Left ventricle myocardium superior (tissue), 1 donor: ENCODE measurements at regions not wholly inside any gene's neighbourhood (a gene's known extent, or its start where the extent isn't known, plus 50 kb on each side); places are given as distances from the start of the nearest gene placed in this dataset.

Source experiments
- ATAC-seq: fragments of 200-7000 bp; cut with Tn5 transposase; one replicate; pipeline ENCODE4 v1.9.1; 2020; ENCODE audit warnings: mild to moderate bottlenecking, moderate library complexity
- DNase-seq: peaks from one replicate; pipeline ENCODE4 v3.0.0-alpha.2; 2020
- intact Hi-C: fragments of 100-400 bp; cut with micrococcal nuclease; formaldehyde crosslinking; loops from one replicate; pipeline ENCODE4 v1.11.0; 2022
- donor health status: DM: no; HTN: yes; CAD: no; lungs with severe emphysema.

GRCh38 chr9:79925326-79925725 lies 353.6 kb downstream of the TLE4 start:
- DNase-seq (no peak), ATAC-seq (no peak)
- intact Hi-C loops, result no loop called here

GRCh38 chr9:79924836-79925235 lies 353.1 kb downstream of the TLE4 start:
- intact Hi-C loops, result no loop called here
- DNase-seq (no peak), ATAC-seq (no peak)

- intact Hi-C loops, result no loop called here
- DNase-seq (no peak), ATAC-seq (no peak)
These were observed 345.7 kb downstream of the TLE4 start for GRCh38 chr9:79917421-79917820.

GRCh38 chr9:79913867-79914266 lies 342.1 kb downstream of the TLE4 start:
- ATAC-seq, result no peak
- DNase-seq, result no peak
- intact Hi-C loops, result no loop called here

- ATAC-seq (no peak), DNase-seq (no peak)
- intact Hi-C loops, result no loop called here
These were observed 340.7 kb downstream of the TLE4 start for GRCh38 chr9:79912318-79913070.

GRCh38 chr9:79911724-79912123 lies 340.0 kb downstream of the TLE4 start:
- intact Hi-C loops, result no loop called here
- no peak for ATAC-seq

GRCh38 chr9:79902825-79903600 lies 331.2 kb downstream of the TLE4 start:
- intact Hi-C loops, result no loop called here
- DNase-seq, result no peak
- ATAC-seq, result no peak

More at GRCh38 chr9:79911724-79912123, 340.0 kb downstream of the TLE4 start:
- no peak for DNase-seq

- ATAC-seq (no peak), DNase-seq (no peak)
- intact Hi-C loops, result no loop called here
These were observed 329.0 kb downstream of the TLE4 start for GRCh38 chr9:79900754-79901153.

- intact Hi-C loops, result no loop called here
- no peak for ATAC-seq
These were observed 324.7 kb downstream of the TLE4 start for GRCh38 chr9:79896390-79896980.

GRCh38 chr9:79895232-79895631 lies 323.5 kb downstream of the TLE4 start:
- DNase-seq (no peak), ATAC-seq (no peak)
- intact Hi-C loops, result no loop called here

More at GRCh38 chr9:79896390-79896980, 324.7 kb downstream of the TLE4 start:
- DNase-seq, result no peak

- DNase-seq (no peak), ATAC-seq (no peak)
- intact Hi-C loops, result no loop called here
These were observed 317.6 kb downstream of the TLE4 start for GRCh38 chr9:79889369-79889768.

- intact Hi-C loops, result no loop called here
- no peak for DNase-seq
- no peak for ATAC-seq
These were observed 313.5 kb downstream of the TLE4 start for GRCh38 chr9:79885093-79885857.

- intact Hi-C loops, result no loop called here
- ATAC-seq (no peak), DNase-seq (no peak)
These were observed 312.8 kb downstream of the TLE4 start for GRCh38 chr9:79884546-79884945.

GRCh38 chr9:79883073-79883645 lies 311.4 kb downstream of the TLE4 start:
- no peak for DNase-seq
- intact Hi-C loops, result no loop called here
- peak; percentile 48 for ATAC-seq

GRCh38 chr9:79880626-79881025 lies 308.9 kb downstream of the TLE4 start:
- intact Hi-C loops, result no loop called here
- ATAC-seq (no peak), DNase-seq (no peak)

- no peak for DNase-seq
- no peak for ATAC-seq
- intact Hi-C loops, result no loop called here
These were observed 306.3 kb downstream of the TLE4 start for GRCh38 chr9:79877943-79878602.

- no peak for DNase-seq
- intact Hi-C loops, result no loop called here
- peak; percentile 57 for ATAC-seq
These were observed 296.9 kb downstream of the TLE4 start for GRCh38 chr9:79868567-79869189.
